Coronary artery (tissue), 2 donors: ENCODE measurements at regions not wholly inside any gene's neighbourhood (a gene's known extent, or its start where the extent isn't known, plus 50 kb on each side); places are given as distances from the start of the nearest gene placed in this dataset.

Experiments used
- DNase-seq: peaks from one replicate; pipeline ENCODE4 v3.0.0-alpha.2; 2017; ENCODE audit warnings: low spot score
- H3K27ac ChIP-seq, 2 donors: fragments of 200-600 bp; sonication (generic); one replicate each; pipeline ENCODE4 v1.5.1; 2016 to 2019
- H3K4me3 ChIP-seq: fragments of 200-600 bp; sonication (generic); 2 replicates; pipeline ENCODE4 v1.5.1; 2016; ENCODE audit warnings: mild to moderate bottlenecking, moderate library complexity
- CTCF ChIP-seq: fragments of 200-600 bp; sonication (generic); IDR thresholded peaks from one replicate; pipeline ENCODE4 v1.5.1; 2019; ENCODE audit warnings: antibody characterized with exemption

- TF ChIP-seq CTCF = no peak
- Histone ChIP-seq H3K4me3 (no peak overlapping the region), H3K27ac (no peak overlapping the region)
- DNase-seq = no peak
These were observed 66.1 kb upstream of the ZNF827 start for GRCh38 chr4:146004730-146005129.

GRCh38 chr4:145988628-145989027 lies 50.0 kb upstream of the ZNF827 start:
- no peak for TF ChIP-seq CTCF
- Histone ChIP-seq H3K27ac (no peak overlapping the region), H3K4me3 (no peak overlapping the region)
- no peak for DNase-seq
